Esophagus (tissue), 2 donors: ENCODE measurements at regions not wholly inside any gene's neighbourhood (a gene's known extent, or its start where the extent isn't known, plus 50 kb on each side); places are given as distances from the start of the nearest gene placed in this dataset.
"Not testable (repeated sequence)": the region's sequence is repeated elsewhere in the genome, so short reads cannot be mapped to it uniquely, and the experiment has no call there.

ENCODE experiments used
- H3K27ac ChIP-seq, 2 donors: one replicate each; pipeline ENCODE4 v1.5.1; 2013; ENCODE audit warnings: low read depth in 2 of 2, mild to moderate bottlenecking in 2 of 2, inconsistent platforms in 1 of 2, low read length in 1 of 2, moderate library complexity in 1 of 2
- H3K27me3 ChIP-seq, 2 donors: one replicate each; pipeline ENCODE4 v1.6.1; 2013; ENCODE audit warnings: low read length in 2 of 2, control low read depth in 1 of 2, mild to moderate bottlenecking in 1 of 2; ENCODE audit not compliant: insufficient read depth in 2 of 2, control insufficient read depth in 1 of 2
- H3K36me3 ChIP-seq, 2 donors: one replicate each; pipeline ENCODE4 v1.6.1; 2013; ENCODE audit warnings: low read length in 1 of 2; ENCODE audit not compliant: control insufficient read depth in 2 of 2, insufficient read depth in 2 of 2
- H3K4me1 ChIP-seq, 2 donors: one replicate each; pipeline ENCODE4 v1.6.1; 2013; ENCODE audit warnings: low read length in 1 of 2; ENCODE audit not compliant: control insufficient read depth in 2 of 2, insufficient read depth in 2 of 2
- H3K4me3 ChIP-seq, 2 donors: one replicate each; pipeline ENCODE4 v1.5.1; 2013; ENCODE audit warnings: low read length in 2 of 2, mild to moderate bottlenecking in 2 of 2, low read depth in 1 of 2, moderate library complexity in 1 of 2
- H3K9me3 ChIP-seq, 2 donors: one replicate each; pipeline ENCODE4 v1.6.1; 2013; ENCODE audit warnings: mild to moderate bottlenecking in 2 of 2, low read depth in 1 of 2, low read length in 1 of 2, moderate library complexity in 1 of 2; ENCODE audit not compliant: control insufficient read depth in 2 of 2, insufficient read depth in 1 of 2
- WGBS, 2 donors: extraction: QIAGEN DNeasy Blood & Tissue Kit; methylation state at CpG; one replicate each; pipeline ENCODE4 v1.1.7; 2013; 5-methylcytosine and 5-hydroxymethylcytosine counted together
- donor health status: healthy with polysubstance abuse.
- donor health status: Bipolar disorder and iron deficiency.

- WGBS, 2 donors: 63 to 69% methylated on average over 14 of the region's 14 CpGs
- no peaks in the 10 kb centered on the region for H3K36me3 ChIP-seq
- no peak overlapping the region for H3K27ac ChIP-seq
- no peaks in the 10 kb centered on the region for H3K9me3 ChIP-seq
- no peaks in the 10 kb centered on the region for H3K27me3 ChIP-seq
- H3K4me1 ChIP-seq: no peaks in the 10 kb centered on the region
- no peak overlapping the region for H3K4me3 ChIP-seq
Measured at GRCh38 chr10:2891073-2891769, 176.1 kb upstream of the PFKP start.

- Histone ChIP-seq H3K4me3 (no peak overlapping the region), H3K9me3 (no peaks in the 10 kb centered on the region), H3K4me1 (no peaks in the 10 kb centered on the region), H3K27ac (no peak overlapping the region), H3K36me3 (no peaks in the 10 kb centered on the region), H3K27me3 (no peaks in the 10 kb centered on the region)
- 90 to 95% methylated on average over 23 of the region's 23 CpGs for WGBS, 2 donors
Measured at GRCh38 chr10:2890093-2890492, 177.3 kb upstream of the PFKP start.

GRCh38 chr10:2888403-2889004 is 178.8 kb upstream of the PFKP start:
- WGBS, 2 donors: 98% methylated on average over 14 of the region's 14 CpGs
- no peak overlapping the region for H3K4me3 ChIP-seq
- H3K4me1 ChIP-seq: no peaks in the 10 kb centered on the region
- H3K36me3 ChIP-seq: no peaks in the 10 kb centered on the region
- H3K27me3 ChIP-seq: no peaks in the 10 kb centered on the region
- H3K9me3 ChIP-seq: no peaks in the 10 kb centered on the region
- no peak overlapping the region for H3K27ac ChIP-seq

- no peaks in the 10 kb centered on the region for H3K36me3 ChIP-seq
- no peaks in the 10 kb centered on the region for H3K4me1 ChIP-seq
- H3K27me3 ChIP-seq: no peaks in the 10 kb centered on the region
- H3K4me3 ChIP-seq: no peak overlapping the region
- H3K27ac ChIP-seq: no peak overlapping the region
- WGBS, 2 donors: 80 to 85% methylated on average over 12 of the region's 12 CpGs
- no peaks in the 10 kb centered on the region for H3K9me3 ChIP-seq
Measured at GRCh38 chr10:2887391-2888070, 179.8 kb upstream of the PFKP start.

- H3K4me1 ChIP-seq: no peaks in the 10 kb centered on the region
- H3K27me3 ChIP-seq: no peaks in the 10 kb centered on the region
- H3K4me3 ChIP-seq: no peak overlapping the region
- no peak overlapping the region for H3K27ac ChIP-seq
- H3K9me3 ChIP-seq: no peaks in the 10 kb centered on the region
- WGBS, 2 donors: 80% methylated on average over 12 of the region's 12 CpGs
- H3K36me3 ChIP-seq: no peaks in the 10 kb centered on the region
Measured at GRCh38 chr10:2886662-2887061, 180.7 kb upstream of the PFKP start.

GRCh38 chr10:2885288-2886278 is 181.8 kb upstream of the PFKP start:
- H3K27me3 ChIP-seq: no peaks in the 10 kb centered on the region
- 75 to 79% methylated on average over 10 of the region's 10 CpGs for WGBS, 2 donors
- no peaks in the 10 kb centered on the region for H3K9me3 ChIP-seq
- no peak overlapping the region for H3K27ac ChIP-seq
- no peaks in the 10 kb centered on the region for H3K4me1 ChIP-seq
- H3K36me3 ChIP-seq: no peaks in the 10 kb centered on the region
- no peak overlapping the region for H3K4me3 ChIP-seq

- not testable (repeated sequence) for H3K4me3 ChIP-seq, H3K9me3 ChIP-seq, H3K4me1 ChIP-seq, H3K27me3 ChIP-seq, H3K36me3 ChIP-seq, H3K27ac ChIP-seq
- 78 to 80% methylated on average over 4 of the region's 4 CpGs for WGBS, 2 donors
Measured at GRCh38 chr10:2883983-2884540, 183.3 kb upstream of the PFKP start.

GRCh38 chr10:2883238-2883637 is 184.1 kb upstream of the PFKP start:
- 81 to 86% methylated on average over 1 of the region's 1 CpG for WGBS, 2 donors

GRCh38 chr10:2882628-2883027 is 184.7 kb upstream of the PFKP start:
- H3K4me1 ChIP-seq: no peaks in the 10 kb centered on the region
- WGBS, 2 donors: 74 to 75% methylated on average over 9 of the region's 9 CpGs

More at GRCh38 chr10:2883238-2883637, 184.1 kb upstream of the PFKP start:
- Histone ChIP-seq H3K36me3 (no peaks in the 10 kb centered on the region), H3K27me3 (no peaks in the 10 kb centered on the region), H3K27ac (no peak overlapping the region), H3K4me3 (no peak overlapping the region), H3K4me1 (no peaks in the 10 kb centered on the region), H3K9me3 (no peaks in the 10 kb centered on the region)

More at GRCh38 chr10:2882628-2883027, 184.7 kb upstream of the PFKP start:
- Histone ChIP-seq H3K36me3 (no peaks in the 10 kb centered on the region), H3K4me3 (no peak overlapping the region), H3K27me3 (no peaks in the 10 kb centered on the region), H3K9me3 (no peaks in the 10 kb centered on the region), H3K27ac (no peak overlapping the region)
